HepG2 (cell line): ENCODE measurements at regions not wholly inside any gene's neighbourhood (a gene's known extent, or its start where the extent isn't known, plus 50 kb on each side); places are given as distances from the start of the nearest gene placed in this dataset.

Experiments used
- ETV6 ChIP-seq: sonication (generic); formaldehyde crosslinking; conservative IDR thresholded peaks from 2 replicates; pipeline ENCODE4 v1.4.0; 2020; ENCODE audit warnings: missing genetic modification reagents
- FOXM1 ChIP-seq: sonication (generic); formaldehyde crosslinking; IDR thresholded peaks from 2 replicates; pipeline ENCODE4 v1.5.0; 2020; ENCODE audit warnings: missing genetic modification reagents
- HOMEZ ChIP-seq: IDR thresholded peaks from 2 replicates; pipeline ENCODE4 v1.6.1; 2016; ENCODE audit warnings: low read depth
- HOXD1 ChIP-seq: sonication (generic); formaldehyde crosslinking; IDR thresholded peaks from 2 replicates; pipeline ENCODE4 v1.5.0; 2020; ENCODE audit warnings: missing genetic modification reagents
- KDM4B ChIP-seq: sonication (generic); formaldehyde crosslinking; IDR thresholded peaks from 2 replicates; pipeline ENCODE4 v1.4.0; 2020; ENCODE audit warnings: missing genetic modification reagents
- MED13 ChIP-seq: sonication (generic); formaldehyde crosslinking; IDR thresholded peaks from 2 replicates; pipeline ENCODE4 v1.5.0; 2020; ENCODE audit warnings: missing genetic modification reagents
- MTA1 ChIP-seq: sonication (generic); formaldehyde crosslinking; IDR thresholded peaks from 2 replicates; pipeline ENCODE4 v1.4.0; 2020; ENCODE audit warnings: missing genetic modification reagents, mild to moderate bottlenecking, borderline replicate concordance
- POLR2A ChIP-seq, 2 experiments: IDR thresholded peaks; 2 replicates each; pipeline ENCODE4 v1.6.1; 2011; ENCODE audit warnings: low read depth in 2 of 2, low read length in 2 of 2, mild to moderate bottlenecking in 1 of 2, moderate library complexity in 1 of 2; ENCODE audit not compliant: insufficient read depth in 1 of 2
- PRDM10 ChIP-seq: sonication (generic); formaldehyde crosslinking; IDR thresholded peaks from 2 replicates; pipeline ENCODE4 v1.4.0; 2020; ENCODE audit warnings: low read depth, missing genetic modification reagents
- SALL1 ChIP-seq: sonication (generic); formaldehyde crosslinking; IDR thresholded peaks from 2 replicates; pipeline ENCODE4 v1.8.0; 2022; ENCODE audit warnings: mild to moderate bottlenecking, missing genetic modification reagents
- SALL2 ChIP-seq: sonication (generic); formaldehyde crosslinking; IDR thresholded peaks from 2 replicates; pipeline ENCODE4 v1.8.1; 2023; ENCODE audit warnings: mild to moderate bottlenecking, missing genetic modification reagents, inconsistent platforms
- TERF1 ChIP-seq: sonication (generic); formaldehyde crosslinking; IDR thresholded peaks from 2 replicates; pipeline ENCODE4 v1.8.0; 2022; ENCODE audit warnings: mild to moderate bottlenecking, missing genetic modification reagents, moderate library complexity
- TMF1 ChIP-seq: sonication (generic); formaldehyde crosslinking; IDR thresholded peaks from 2 replicates; pipeline ENCODE4 v1.8.1; 2022; ENCODE audit warnings: low read depth, missing genetic modification reagents
- ZKSCAN1 ChIP-seq: fragments of 150-350 bp; IDR thresholded peaks from 2 replicates; pipeline ENCODE4 v1.6.1; 2014; ENCODE audit warnings: low read length
- ZNF124 ChIP-seq: sonication (generic); formaldehyde crosslinking; IDR thresholded peaks from 2 replicates; pipeline ENCODE4 v1.4.0; 2020; ENCODE audit warnings: missing genetic modification reagents
- ZNF282 ChIP-seq: fragments of 450-650 bp; IDR thresholded peaks from 2 replicates; pipeline ENCODE4 v1.6.1; 2018; ENCODE audit not compliant: partially characterized antibody
- ZNF326 ChIP-seq: sonication (generic); formaldehyde crosslinking; IDR thresholded peaks from 2 replicates; pipeline ENCODE4 v1.4.0; 2020; ENCODE audit warnings: missing genetic modification reagents, borderline replicate concordance
- ZNF468 ChIP-seq: sonication (generic); formaldehyde crosslinking; IDR thresholded peaks from 2 replicates; pipeline ENCODE4 v1.8.0; 2022; ENCODE audit warnings: mild to moderate bottlenecking, moderate library complexity, missing genetic modification reagents
- ZNF619 ChIP-seq: sonication (generic); formaldehyde crosslinking; IDR thresholded peaks from 2 replicates; pipeline ENCODE4 v1.4.0; 2020; ENCODE audit warnings: mild to moderate bottlenecking, missing genetic modification reagents
- ZNF639 ChIP-seq: conservative IDR thresholded peaks from 2 replicates; pipeline ENCODE4 v1.6.1; 2018; ENCODE audit warnings: missing genetic modification reagents
- ZNF703 ChIP-seq: sonication (generic); formaldehyde crosslinking; IDR thresholded peaks from 2 replicates; pipeline ENCODE4 v1.5.1; 2020; ENCODE audit warnings: missing genetic modification reagents, mild to moderate bottlenecking, moderate library complexity, borderline replicate concordance
- ZNF710 ChIP-seq: sonication (generic); formaldehyde crosslinking; IDR thresholded peaks from 2 replicates; pipeline ENCODE4 v1.5.0; 2020; ENCODE audit warnings: mild to moderate bottlenecking, missing genetic modification reagents, borderline replicate concordance
- ZSCAN22 ChIP-seq: sonication (generic); formaldehyde crosslinking; IDR thresholded peaks from 2 replicates; pipeline ENCODE4 v1.4.0; 2020; ENCODE audit warnings: mild to moderate bottlenecking, missing genetic modification reagents
- ZSCAN25 ChIP-seq: sonication (generic); formaldehyde crosslinking; IDR thresholded peaks from 2 replicates; pipeline ENCODE4 v1.8.0; 2022; ENCODE audit warnings: mild to moderate bottlenecking, missing genetic modification reagents

GRCh38 chr6:6969761-6970223, 138.0 kb upstream of the RREB1 start (continued):
- TF ChIP-seq MTA1 (CRISPR knock-in tag) (no peak), TERF1 (CRISPR knock-in tag) (no peak), ZSCAN25 (CRISPR knock-in tag) (no peak), ZNF282 (no peak), SALL1 (CRISPR knock-in tag) (peak; percentile 63), ZNF703 (no peak), ZKSCAN1 (no peak), HOMEZ (no peak), SALL2 (0 out of 2 replicates have a peak, but pooled peaks have one; percentile 26), ZNF619 (CRISPR knock-in tag) (no peak), ZNF710 (CRISPR knock-in tag) (no peak), KDM4B (CRISPR knock-in tag) (no peak), POLR2A (IDR thresholded peaks at IDR 0.05; ENCODE audit: insufficient read depth in 1 of 2, low read depth in 2 of 2, low read length in 2 of 2) (no peak), FOXM1 (CRISPR knock-in tag) (no peak), PRDM10 (CRISPR knock-in tag) (no peak), ZNF468 (no peak), HOXD1 (CRISPR knock-in tag) (no peak), TMF1 (no peak), ZNF326 (CRISPR knock-in tag) (no peak), ETV6 (CRISPR knock-in tag) (no peak), ZSCAN22 (no peak), MED13 (CRISPR knock-in tag) (no peak), ZNF639 (CRISPR knock-in tag) (no peak), ZNF124 (no peak)
